PFSK-1 (cell line): ENCODE measurements at regions not wholly inside any gene's neighbourhood (a gene's known extent, or its start where the extent isn't known, plus 50 kb on each side); places are given as distances from the start of the nearest gene placed in this dataset.

Experiments used
- FOXP2 ChIP-seq: optimal IDR thresholded peaks from 2 replicates; pipeline ENCODE3; 2011; ENCODE audit warnings: borderline replicate concordance, control low read depth, inconsistent platforms; ENCODE audit not compliant: insufficient read depth; ENCODE audit errors: extremely low read length, extremely low read depth
- POLR2AphosphoS5 ChIP-seq: IDR thresholded peaks from 2 replicates; pipeline ENCODE4 v1.6.1; 2012; ENCODE audit warnings: low read depth, mild to moderate bottlenecking, control low read depth, low read length, moderate library complexity
- REST ChIP-seq, 2 experiments: IDR thresholded peaks; 2 replicates each; pipeline versions ENCODE4 v1.6.1 to v1.8.0; 2011 to 2012; ENCODE audit warnings: low read depth in 2 of 2, low read length in 2 of 2, control low read depth in 1 of 2, inconsistent platforms in 1 of 2, mild to moderate bottlenecking in 1 of 2, moderate library complexity in 1 of 2; ENCODE audit not compliant: insufficient read depth in 1 of 2
- SIN3A ChIP-seq: IDR thresholded peaks from 2 replicates; pipeline ENCODE4 v1.6.1; 2012; ENCODE audit warnings: mild to moderate bottlenecking, low read length, moderate library complexity, borderline replicate concordance; ENCODE audit not compliant: insufficient read depth
- TAF1 ChIP-seq: IDR thresholded peaks from 2 replicates; pipeline ENCODE4 v1.6.1; 2012; ENCODE audit warnings: low read length, control low read depth, borderline replicate concordance; ENCODE audit not compliant: insufficient read depth

GRCh38 chr5:171676286-171676944 is 109.2 kb upstream of the SMIM23 start:
- TF ChIP-seq REST (IDR thresholded peaks at IDR 0.05; ENCODE audit: insufficient read depth in 1 of 2, low read depth in 2 of 2, low read length in 2 of 2): no peak
- no peak for TF ChIP-seq POLR2AphosphoS5
- TF ChIP-seq FOXP2: no peak
- TF ChIP-seq TAF1: no peak
- no peak for TF ChIP-seq SIN3A

- TF ChIP-seq TAF1 (no peak), FOXP2 (no peak), REST (IDR thresholded peaks at IDR 0.05; ENCODE audit: insufficient read depth in 1 of 2, low read depth in 2 of 2, low read length in 2 of 2) (no peak), SIN3A (no peak), POLR2AphosphoS5 (no peak)
These were observed 107.0 kb upstream of the SMIM23 start for GRCh38 chr5:171678646-171679045.

- no peak for TF ChIP-seq TAF1
- no peak for TF ChIP-seq REST (IDR thresholded peaks at IDR 0.05; ENCODE audit: insufficient read depth in 1 of 2, low read depth in 2 of 2, low read length in 2 of 2)
- TF ChIP-seq FOXP2: no peak
- no peak for TF ChIP-seq POLR2AphosphoS5
- no peak for TF ChIP-seq SIN3A
These were observed 105.1 kb upstream of the SMIM23 start for GRCh38 chr5:171680485-171680884.

GRCh38 chr5:171681061-171681460 is 104.6 kb upstream of the SMIM23 start:
- TF ChIP-seq FOXP2: no peak
- TF ChIP-seq TAF1: no peak
- TF ChIP-seq POLR2AphosphoS5: no peak
- TF ChIP-seq REST (IDR thresholded peaks at IDR 0.05; ENCODE audit: insufficient read depth in 1 of 2, low read depth in 2 of 2, low read length in 2 of 2): no peak
- TF ChIP-seq SIN3A: no peak
